Activated naive CD8-positive, alpha-beta T cell (primary cell): ENCODE measurements at regions not wholly inside any gene's neighbourhood (a gene's known extent, or its start where the extent isn't known, plus 50 kb on each side); places are given as distances from the start of the nearest gene placed in this dataset.

ENCODE experiments used
- H3K27ac Mint-ChIP-seq: one replicate; pipeline ENCODE4 v1.8.0; 2021; ENCODE audit warnings: mixed read lengths
- H3K27me3 Mint-ChIP-seq: one replicate; pipeline ENCODE4 v1.8.0; 2021; ENCODE audit warnings: mixed read lengths
- H3K36me3 Mint-ChIP-seq: one replicate; pipeline ENCODE4 v1.8.0; 2021; ENCODE audit warnings: mixed read lengths
- H3K4me1 Mint-ChIP-seq: one replicate; pipeline ENCODE4 v1.8.0; 2021; ENCODE audit warnings: low read depth, mixed read lengths
- H3K4me3 Mint-ChIP-seq: one replicate; pipeline ENCODE4 v1.8.0; 2021; ENCODE audit warnings: mild to moderate bottlenecking, mixed read lengths
- H3K9me3 Mint-ChIP-seq: one replicate; pipeline ENCODE4 v1.8.0; 2021; ENCODE audit warnings: low read depth, mixed read lengths

GRCh38 chr18:78641689-78642231, 337.9 kb upstream of the SALL3 start:
- Mint-ChIP-seq H3K36me3 (peaks cover under 1% of the 10 kb centered on the region), H3K27ac (no peak overlapping the region), H3K9me3 (no peaks in the 10 kb centered on the region), H3K4me3 (no peak overlapping the region), H3K27me3 (no peaks in the 10 kb centered on the region), H3K4me1 (peaks cover 19% of the 10 kb centered on the region)

GRCh38 chr18:78642296-78642951, 337.2 kb upstream of the SALL3 start:
- Mint-ChIP-seq H3K27me3 (no peaks in the 10 kb centered on the region), H3K9me3 (no peaks in the 10 kb centered on the region), H3K27ac (no peak overlapping the region), H3K36me3 (no peaks in the 10 kb centered on the region), H3K4me1 (peaks cover 19% of the 10 kb centered on the region), H3K4me3 (no peak overlapping the region)

- Mint-ChIP-seq H3K27ac (no peak overlapping the region), H3K27me3 (no peaks in the 10 kb centered on the region), H3K36me3 (no peaks in the 10 kb centered on the region), H3K4me3 (no peak overlapping the region), H3K9me3 (no peaks in the 10 kb centered on the region), H3K4me1 (peaks cover 19% of the 10 kb centered on the region)
Observed at GRCh38 chr18:78643004-78643403, 336.6 kb upstream of the SALL3 start.

- H3K9me3 Mint-ChIP-seq = no peaks in the 10 kb centered on the region
- H3K4me1 Mint-ChIP-seq = peaks cover 19% of the 10 kb centered on the region
- no peak overlapping the region for H3K4me3 Mint-ChIP-seq
- H3K27me3 Mint-ChIP-seq = peaks cover under 1% of the 10 kb centered on the region
- H3K27ac Mint-ChIP-seq = no peak overlapping the region
- H3K36me3 Mint-ChIP-seq = no peaks in the 10 kb centered on the region
Observed at GRCh38 chr18:78643981-78644380, 335.6 kb upstream of the SALL3 start.

GRCh38 chr18:78645216-78645615, 334.4 kb upstream of the SALL3 start:
- Mint-ChIP-seq H3K36me3 (no peaks in the 10 kb centered on the region), H3K9me3 (no peaks in the 10 kb centered on the region), H3K4me3 (no peak overlapping the region), H3K4me1 (peaks cover 16% of the 10 kb centered on the region), H3K27me3 (peaks cover 2% of the 10 kb centered on the region), H3K27ac (no peak overlapping the region)

- Mint-ChIP-seq H3K27me3 (peaks cover 2% of the 10 kb centered on the region), H3K27ac (no peak overlapping the region), H3K4me3 (no peak overlapping the region), H3K4me1 (peaks cover 9% of the 10 kb centered on the region), H3K36me3 (no peaks in the 10 kb centered on the region), H3K9me3 (no peaks in the 10 kb centered on the region)
Observed at GRCh38 chr18:78647018-78647417, 332.6 kb upstream of the SALL3 start.

- H3K9me3 Mint-ChIP-seq = no peaks in the 10 kb centered on the region
- H3K36me3 Mint-ChIP-seq = no peaks in the 10 kb centered on the region
- no peak overlapping the region for H3K27ac Mint-ChIP-seq
- H3K4me3 Mint-ChIP-seq = no peak overlapping the region
- H3K27me3 Mint-ChIP-seq = peaks cover 2% of the 10 kb centered on the region
- no peaks in the 10 kb centered on the region for H3K4me1 Mint-ChIP-seq
Observed at GRCh38 chr18:78649421-78649820, 330.2 kb upstream of the SALL3 start.

GRCh38 chr18:78650926-78651325, 328.7 kb upstream of the SALL3 start:
- Mint-ChIP-seq H3K9me3 (no peaks in the 10 kb centered on the region), H3K27ac (no peak overlapping the region), H3K27me3 (peaks cover 2% of the 10 kb centered on the region), H3K4me3 (no peak overlapping the region), H3K36me3 (no peaks in the 10 kb centered on the region), H3K4me1 (no peaks in the 10 kb centered on the region)

GRCh38 chr18:78652001-78652545, 327.5 kb upstream of the SALL3 start:
- no peaks in the 10 kb centered on the region for H3K4me1 Mint-ChIP-seq
- no peaks in the 10 kb centered on the region for H3K36me3 Mint-ChIP-seq
- peaks cover 2% of the 10 kb centered on the region for H3K27me3 Mint-ChIP-seq
- H3K9me3 Mint-ChIP-seq = no peaks in the 10 kb centered on the region
- no peak overlapping the region for H3K4me3 Mint-ChIP-seq
- H3K27ac Mint-ChIP-seq = no peak overlapping the region

- no peaks in the 10 kb centered on the region for H3K4me1 Mint-ChIP-seq
- H3K27me3 Mint-ChIP-seq = peaks cover 6% of the 10 kb centered on the region
- no peak overlapping the region for H3K27ac Mint-ChIP-seq
- no peaks in the 10 kb centered on the region for H3K9me3 Mint-ChIP-seq
- H3K4me3 Mint-ChIP-seq = no peak overlapping the region
- H3K36me3 Mint-ChIP-seq = no peaks in the 10 kb centered on the region
Observed at GRCh38 chr18:78655921-78656320, 323.7 kb upstream of the SALL3 start.

- Mint-ChIP-seq H3K9me3 (no peaks in the 10 kb centered on the region), H3K4me1 (no peaks in the 10 kb centered on the region), H3K27me3 (peaks cover 6% of the 10 kb centered on the region), H3K4me3 (no peak overlapping the region), H3K36me3 (no peaks in the 10 kb centered on the region), H3K27ac (no peak overlapping the region)
Observed at GRCh38 chr18:78656346-78656925, 323.2 kb upstream of the SALL3 start.

GRCh38 chr18:78658531-78658930, 321.1 kb upstream of the SALL3 start:
- H3K36me3 Mint-ChIP-seq = no peaks in the 10 kb centered on the region
- H3K4me1 Mint-ChIP-seq = no peaks in the 10 kb centered on the region
- no peak overlapping the region for H3K27ac Mint-ChIP-seq

GRCh38 chr18:78659057-78659456, 320.6 kb upstream of the SALL3 start:
- no peaks in the 10 kb centered on the region for H3K9me3 Mint-ChIP-seq
- no peaks in the 10 kb centered on the region for H3K36me3 Mint-ChIP-seq

More at GRCh38 chr18:78658531-78658930, 321.1 kb upstream of the SALL3 start:
- no peaks in the 10 kb centered on the region for H3K9me3 Mint-ChIP-seq
- H3K27me3 Mint-ChIP-seq = peaks cover 6% of the 10 kb centered on the region
- no peak overlapping the region for H3K4me3 Mint-ChIP-seq

GRCh38 chr18:78659748-78660147, 319.9 kb upstream of the SALL3 start:
- no peaks in the 10 kb centered on the region for H3K4me1 Mint-ChIP-seq
- H3K4me3 Mint-ChIP-seq = no peak overlapping the region
- H3K27me3 Mint-ChIP-seq = peaks cover 6% of the 10 kb centered on the region
- no peaks in the 10 kb centered on the region for H3K36me3 Mint-ChIP-seq
- H3K9me3 Mint-ChIP-seq = no peaks in the 10 kb centered on the region
- H3K27ac Mint-ChIP-seq = no peak overlapping the region

More at GRCh38 chr18:78659057-78659456, 320.6 kb upstream of the SALL3 start:
- H3K4me3 Mint-ChIP-seq = no peak overlapping the region
- H3K27ac Mint-ChIP-seq = no peak overlapping the region
- H3K4me1 Mint-ChIP-seq = no peaks in the 10 kb centered on the region
- peaks cover 6% of the 10 kb centered on the region for H3K27me3 Mint-ChIP-seq

- Mint-ChIP-seq H3K27me3 (peaks cover 6% of the 10 kb centered on the region), H3K27ac (no peak overlapping the region), H3K4me3 (no peak overlapping the region), H3K9me3 (no peaks in the 10 kb centered on the region), H3K4me1 (no peaks in the 10 kb centered on the region), H3K36me3 (no peaks in the 10 kb centered on the region)
Observed at GRCh38 chr18:78660311-78660710, 319.3 kb upstream of the SALL3 start.
